NOMO-1 (cell line): ENCODE measurements at regions not wholly inside any gene's neighbourhood (a gene's known extent, or its start where the extent isn't known, plus 50 kb on each side); places are given as distances from the start of the nearest gene placed in this dataset.

ENCODE experiments used
- DNase-seq, 2 experiments: peaks; one replicate each; lab custom pipeline; 2025; ENCODE audit not compliant: unreplicated experiment in 2 of 2; lab: John Stamatoyannopoulos, UW

DNA sequence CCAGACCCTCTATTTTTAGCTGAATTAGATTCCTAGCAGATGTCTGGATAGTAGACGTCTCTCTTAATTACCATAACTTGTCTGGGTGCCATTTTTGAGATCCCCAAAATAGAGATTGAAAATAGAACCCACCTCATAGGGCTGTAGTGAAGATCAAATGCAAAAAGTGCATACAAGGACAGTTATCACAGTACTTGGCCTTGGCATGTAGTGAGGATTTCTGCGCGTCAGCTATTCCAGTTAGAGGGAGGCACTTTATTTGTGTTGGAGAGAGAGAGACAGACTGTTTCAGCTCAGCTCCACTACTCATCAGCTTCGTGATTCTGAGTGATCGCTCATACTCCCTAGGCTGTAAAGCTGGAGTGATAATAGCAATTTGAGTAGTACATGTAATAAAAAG lies 59.6 kb upstream of the CDH13 start:
- DNase-seq = no peak

GRCh38 chr16:82563401-82563800 lies 63.4 kb upstream of the CDH13 start:
- no peak for DNase-seq

DNA sequence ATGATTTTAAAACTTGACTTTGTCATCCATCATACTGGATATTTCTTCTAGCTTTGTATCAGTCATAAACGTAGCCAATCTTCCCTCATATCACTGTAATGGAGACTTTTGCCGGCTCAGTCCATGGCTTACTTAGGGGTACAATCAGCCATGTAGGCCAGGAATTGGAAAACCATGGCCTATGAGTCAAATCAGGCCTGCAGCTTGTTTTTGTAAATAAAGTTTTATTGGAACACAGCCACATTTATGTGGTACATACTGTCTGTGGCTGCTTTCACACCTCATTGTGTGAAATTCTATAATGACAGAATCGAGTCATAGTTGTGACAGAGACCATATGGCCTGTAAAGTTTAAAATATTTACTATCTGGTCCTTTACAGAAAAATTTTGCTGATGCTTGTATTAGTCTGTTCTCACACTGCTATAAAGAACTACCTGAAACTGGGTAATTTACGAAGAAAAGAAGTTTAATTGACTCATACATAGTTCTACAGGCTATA lies 64.5 kb upstream of the CDH13 start:
- no peak for DNase-seq

DNA sequence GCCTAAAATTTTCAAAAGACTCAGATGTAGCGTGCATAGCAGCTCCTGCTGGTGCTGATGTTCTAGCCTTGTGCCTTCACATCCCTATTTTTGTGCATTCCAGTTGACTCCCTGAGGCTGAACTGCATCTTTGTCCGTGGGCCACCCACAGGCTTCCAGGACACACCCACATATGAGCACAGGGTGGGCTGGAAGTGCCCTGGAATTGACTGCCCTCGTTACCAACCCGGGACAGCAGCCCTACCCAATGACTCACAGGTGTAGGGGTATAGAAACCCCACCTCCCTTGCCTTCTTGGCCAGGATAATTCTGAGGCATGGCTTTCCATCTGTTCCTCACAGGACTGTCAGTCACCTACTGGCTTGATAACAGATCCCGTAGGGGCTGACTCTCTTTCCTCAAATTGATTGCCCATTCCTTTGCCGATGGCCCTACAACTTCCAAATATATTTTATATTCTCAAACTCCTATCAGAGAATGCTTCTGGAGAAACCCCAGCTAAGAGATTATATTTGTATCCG lies 65.9 kb upstream of the CDH13 start:
- DNase-seq = no peak

GRCh38 chr16:82544378-82545160 lies 82.2 kb upstream of the CDH13 start:
- DNase-seq = no peak

GRCh38 chr16:82542714-82543113 lies 84.1 kb upstream of the CDH13 start:
- no peak for DNase-seq

GRCh38 chr16:82541103-82541502 lies 85.7 kb upstream of the CDH13 start:
- DNase-seq = no peak

DNA sequence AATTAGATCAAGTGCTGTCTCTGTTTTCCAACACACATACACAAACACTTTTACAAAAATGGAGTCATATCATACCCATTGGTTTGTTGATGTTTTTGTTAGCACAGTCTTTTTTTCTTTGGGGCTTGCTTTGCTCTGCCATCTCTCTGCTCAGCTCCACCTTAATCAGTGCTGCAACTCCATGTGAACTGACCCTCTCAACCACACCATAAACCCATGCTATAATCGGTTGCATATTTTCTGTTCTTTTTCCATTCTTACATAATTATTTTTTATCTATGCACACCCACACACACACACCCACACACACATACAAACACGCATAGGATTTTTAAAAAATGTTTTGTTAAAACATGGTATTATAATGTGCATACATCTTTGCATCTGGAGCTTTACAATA lies 91.0 kb upstream of the CDH13 start:
- no peak for DNase-seq

DNA sequence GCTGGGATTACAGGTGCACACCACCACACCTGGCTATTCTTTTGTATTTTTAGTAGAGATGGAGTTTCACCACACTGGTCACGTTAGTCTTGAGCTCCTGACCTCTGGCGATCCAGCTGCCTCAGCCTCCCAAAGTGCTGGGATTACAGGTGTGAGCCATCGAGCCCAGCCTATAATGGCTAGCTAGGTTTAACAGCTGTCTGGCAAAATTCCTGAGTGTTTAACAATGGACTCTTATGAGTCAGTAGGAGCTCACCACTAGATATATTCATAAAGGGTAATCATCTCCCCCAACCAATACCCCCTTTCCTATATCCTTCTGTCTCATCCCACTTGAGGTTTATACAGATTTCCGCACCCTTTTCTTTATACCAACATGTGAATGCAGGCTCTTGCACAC lies 91.5 kb upstream of the CDH13 start:
- no peak for DNase-seq

GRCh38 chr16:82533189-82533588 lies 93.6 kb upstream of the CDH13 start:
- no peak for DNase-seq

DNA sequence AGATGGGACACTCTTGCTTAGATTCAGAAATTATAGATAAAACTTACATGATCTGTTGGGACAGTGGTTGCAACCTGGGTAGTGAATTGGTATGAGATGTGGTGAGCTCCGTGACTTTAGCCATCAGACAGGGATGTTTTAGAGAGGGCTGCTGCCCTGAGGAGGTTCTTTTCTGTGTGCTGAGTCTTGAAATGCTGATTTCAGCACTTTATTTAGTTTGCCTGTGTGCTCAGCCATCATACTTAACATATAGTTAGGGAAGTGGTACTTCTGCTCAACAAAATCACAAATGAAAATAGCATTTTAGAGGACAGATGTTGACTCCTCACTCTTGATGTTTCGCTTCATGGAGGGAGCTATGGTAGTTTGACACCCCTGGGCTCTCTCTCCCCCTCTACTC lies 95.9 kb upstream of the CDH13 start:
- no peak for DNase-seq

- no peak for DNase-seq
Measured at GRCh38 chr16:82527101-82527500, 99.7 kb upstream of the CDH13 start.

DNA sequence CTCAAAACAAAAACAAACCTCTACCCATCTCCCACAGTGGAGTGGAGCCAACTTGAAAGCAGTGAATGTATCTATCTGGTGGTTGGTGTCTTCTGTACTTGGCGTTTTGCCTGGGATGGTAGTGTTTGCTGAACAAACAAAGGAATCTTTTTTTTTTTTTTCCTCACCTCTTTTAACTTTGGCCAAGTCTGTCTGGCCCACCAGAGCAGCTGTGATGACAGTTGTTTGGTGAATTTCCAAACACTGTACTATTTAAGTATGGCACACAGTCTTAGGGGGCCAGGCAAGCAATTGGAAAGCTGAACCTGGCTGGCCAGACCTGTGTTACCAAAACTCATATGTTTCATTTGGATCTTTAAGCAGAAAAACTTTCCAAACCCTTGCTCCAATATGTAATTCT lies 101.8 kb upstream of the CDH13 start:
- no peak for DNase-seq

- DNase-seq = no peak
Measured at GRCh38 chr16:82523815-82524214, 103.0 kb upstream of the CDH13 start.

DNA sequence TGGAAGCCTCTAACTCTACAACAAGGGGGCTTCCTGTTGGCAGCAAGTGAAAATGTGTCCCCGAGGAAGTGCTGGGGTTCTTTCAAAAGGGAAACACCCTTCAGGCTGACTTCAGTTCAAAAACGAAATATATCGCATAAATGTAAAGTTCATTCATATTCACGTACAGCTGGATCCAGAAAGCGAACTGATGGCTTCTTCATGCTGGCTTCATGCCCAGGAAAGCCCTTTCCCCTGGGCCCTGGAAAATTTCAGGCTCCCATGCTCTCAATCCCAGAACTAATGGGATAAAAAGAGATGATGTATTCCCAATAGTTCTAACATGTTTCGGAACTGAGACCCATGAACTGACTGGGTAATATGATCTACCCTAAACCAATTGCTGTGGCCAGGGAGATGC lies 104.7 kb upstream of the CDH13 start:
- DNase-seq = no peak

DNA sequence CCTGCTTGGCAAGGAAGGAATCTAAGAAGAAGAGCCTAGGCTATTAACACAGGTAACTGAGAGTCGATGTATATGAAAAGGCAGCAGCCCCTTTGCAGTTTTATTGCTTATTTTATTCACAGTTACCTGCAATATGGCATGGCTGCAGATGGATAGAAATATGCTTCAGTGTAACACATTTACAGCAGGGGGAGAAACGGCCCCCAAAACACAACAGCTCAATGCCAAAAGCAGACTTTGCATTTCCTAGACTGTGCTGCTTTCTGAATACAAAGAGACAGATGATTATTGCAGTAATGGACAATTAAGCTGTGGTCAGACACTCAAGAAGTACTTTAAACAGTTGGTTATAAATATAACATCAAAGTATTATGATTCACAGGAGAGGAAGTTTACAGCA lies 108.0 kb upstream of the CDH13 start:
- DNase-seq = no peak

- DNase-seq = no peak
Measured at GRCh38 chr16:82514262-82514661, 112.5 kb upstream of the CDH13 start.

GRCh38 chr16:82510789-82511305 lies 115.9 kb upstream of the CDH13 start:
- no peak for DNase-seq

DNA sequence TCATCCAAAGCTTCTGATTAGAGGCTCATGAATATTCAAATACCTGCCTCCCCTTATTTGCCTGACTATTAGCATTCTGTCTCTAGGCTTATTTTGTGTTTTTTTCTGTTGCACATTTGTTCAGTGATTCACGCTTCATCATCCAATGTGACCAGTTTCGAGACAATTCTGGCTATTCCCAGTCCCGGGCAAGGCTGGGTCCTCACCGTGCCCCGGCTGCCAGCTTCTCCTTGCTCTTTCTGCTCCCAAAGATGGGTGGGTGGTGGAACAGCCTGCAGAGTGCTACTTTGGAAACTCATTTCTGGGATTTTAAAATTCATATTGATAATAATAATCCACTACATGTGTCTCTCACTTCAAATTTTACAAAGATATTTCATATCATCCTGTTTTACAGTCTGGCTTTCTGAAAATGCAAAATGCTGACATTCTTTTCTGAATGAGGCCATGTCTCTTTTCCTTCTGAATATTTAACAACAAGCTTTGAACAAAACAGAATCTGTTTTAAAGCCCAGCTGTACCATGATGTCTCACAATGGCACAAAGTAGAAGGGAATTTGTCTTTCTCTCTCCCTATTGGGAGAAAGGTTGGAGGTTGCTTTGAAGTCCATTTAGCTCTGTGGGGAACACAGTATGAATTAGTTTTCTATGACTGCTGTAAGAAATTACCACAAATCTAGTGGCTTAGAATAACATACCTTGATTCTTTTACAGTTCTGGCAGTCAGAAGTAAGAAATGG lies 116.9 kb upstream of the CDH13 start:
- DNase-seq = no peak

GRCh38 chr16:82506692-82507670 lies 119.8 kb upstream of the CDH13 start:
- no peak for DNase-seq

DNA sequence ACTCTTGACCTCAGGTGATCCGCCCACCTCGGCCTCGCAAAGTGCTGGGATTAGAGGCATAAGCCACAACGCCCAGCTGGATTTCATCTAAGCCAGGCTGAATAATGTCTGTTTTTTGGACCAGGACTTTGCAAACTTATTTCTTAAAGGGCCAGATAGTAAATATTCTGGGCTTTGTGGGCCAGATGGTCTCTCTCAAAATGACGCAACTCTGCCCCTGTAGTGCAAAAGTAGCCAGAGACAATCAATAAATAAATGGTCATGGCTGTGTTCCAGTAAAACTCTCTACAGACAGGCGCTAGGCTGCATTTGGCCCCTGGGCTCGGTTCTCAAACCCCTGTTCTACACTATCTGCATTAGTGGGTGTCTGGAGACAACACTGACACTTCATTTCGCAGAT lies 121.9 kb upstream of the CDH13 start:
- no peak for DNase-seq
